Upper lobe of left lung (tissue), 4 donors: ENCODE measurements at regions not wholly inside any gene's neighbourhood (a gene's known extent, or its start where the extent isn't known, plus 50 kb on each side); places are given as distances from the start of the nearest gene placed in this dataset.

Experiments
- CTCF ChIP-seq, 6 experiments: fragments of 450-650 bp in 4 of 6; fragments of 200-600 bp in 2 of 6; sonication (generic) in 2 of 6; IDR thresholded peaks; one replicate each; pipeline ENCODE4 v1.5.1; 2016 to 2019; ENCODE audit warnings: antibody characterized with exemption in 6 of 6
- EP300 ChIP-seq, 4 donors: sonication (generic); formaldehyde crosslinking; IDR thresholded peaks; one replicate each; pipeline ENCODE4 v1.5.1; 2017; ENCODE audit warnings: antibody characterized with exemption in 4 of 4, control low read depth in 2 of 4
- POLR2A ChIP-seq, 4 donors: fragments of 450-650 bp; IDR thresholded peaks; one replicate each; pipeline ENCODE4 v1.5.1; 2016 to 2017; ENCODE audit warnings: antibody characterized with exemption in 4 of 4, mild to moderate bottlenecking in 2 of 4

DNA sequence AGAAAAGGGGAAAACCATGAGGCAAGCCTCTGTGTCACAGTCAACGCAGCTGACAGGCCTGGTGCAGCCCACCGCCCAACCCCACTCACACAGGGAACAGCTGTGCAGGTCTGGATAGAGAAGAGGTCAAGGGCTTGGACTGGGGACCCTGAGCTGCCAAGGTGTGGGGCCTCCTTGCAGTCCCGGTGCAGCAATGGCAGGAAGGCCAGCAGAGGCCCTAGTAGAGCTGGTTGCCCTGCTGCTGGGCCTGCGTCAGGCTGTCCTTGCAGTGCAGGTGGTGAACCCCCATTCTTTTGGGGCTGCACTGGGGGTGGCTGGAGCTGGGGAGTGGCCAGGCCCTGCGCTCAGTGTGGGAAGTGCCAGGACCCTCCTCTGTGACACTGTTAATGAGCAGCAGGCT lies 482.0 kb downstream of the SMARCA1 start:
- TF ChIP-seq POLR2A (IDR thresholded peaks at IDR 0.05) = no peak
- no peak for TF ChIP-seq CTCF (IDR thresholded peaks at IDR 0.05)
- TF ChIP-seq EP300 (IDR thresholded peaks at IDR 0.05) = no peak
